GM23338 (cell line): ENCODE measurements at regions not wholly inside any gene's neighbourhood (a gene's known extent, or its start where the extent isn't known, plus 50 kb on each side); places are given as distances from the start of the nearest gene placed in this dataset.

Experiments
- EZH2 ChIP-seq: fragments of 200-600 bp; sonication (generic); IDR thresholded peaks from one replicate; pipeline ENCODE4 v1.8.0; 2017; ENCODE audit warnings: antibody characterized with exemption, mild to moderate bottlenecking, low read depth; ENCODE audit not compliant: unreplicated experiment
- EZH2phosphoT487 ChIP-seq: fragments of 200-600 bp; sonication (generic); IDR thresholded peaks from one replicate; pipeline ENCODE4 v1.8.1; 2018; ENCODE audit warnings: antibody characterized with exemption; ENCODE audit not compliant: unreplicated experiment
- POLR2AphosphoS5 ChIP-seq: IDR thresholded peaks from 2 replicates; pipeline ENCODE4 v1.6.1; 2016; ENCODE audit warnings: antibody characterized with exemption, low read depth
- TF ChIP-seq, protein P1 (sequence below), 2 experiments: fragments of 200-600 bp in 1 of 2; sonication (generic) in 1 of 2; conservative IDR thresholded peaks; 2 replicates each; pipeline versions ENCODE4 v1.5.1 to v1.6.1; 2016 to 2017; ENCODE audit warnings: antibody characterized with exemption in 2 of 2, low read depth in 2 of 2, mild to moderate bottlenecking in 2 of 2, moderate library complexity in 1 of 2

- TF ChIP-seq, protein P1, sequence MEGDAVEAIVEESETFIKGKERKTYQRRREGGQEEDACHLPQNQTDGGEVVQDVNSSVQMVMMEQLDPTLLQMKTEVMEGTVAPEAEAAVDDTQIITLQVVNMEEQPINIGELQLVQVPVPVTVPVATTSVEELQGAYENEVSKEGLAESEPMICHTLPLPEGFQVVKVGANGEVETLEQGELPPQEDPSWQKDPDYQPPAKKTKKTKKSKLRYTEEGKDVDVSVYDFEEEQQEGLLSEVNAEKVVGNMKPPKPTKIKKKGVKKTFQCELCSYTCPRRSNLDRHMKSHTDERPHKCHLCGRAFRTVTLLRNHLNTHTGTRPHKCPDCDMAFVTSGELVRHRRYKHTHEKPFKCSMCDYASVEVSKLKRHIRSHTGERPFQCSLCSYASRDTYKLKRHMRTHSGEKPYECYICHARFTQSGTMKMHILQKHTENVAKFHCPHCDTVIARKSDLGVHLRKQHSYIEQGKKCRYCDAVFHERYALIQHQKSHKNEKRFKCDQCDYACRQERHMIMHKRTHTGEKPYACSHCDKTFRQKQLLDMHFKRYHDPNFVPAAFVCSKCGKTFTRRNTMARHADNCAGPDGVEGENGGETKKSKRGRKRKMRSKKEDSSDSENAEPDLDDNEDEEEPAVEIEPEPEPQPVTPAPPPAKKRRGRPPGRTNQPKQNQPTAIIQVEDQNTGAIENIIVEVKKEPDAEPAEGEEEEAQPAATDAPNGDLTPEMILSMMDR (conservative IDR thresholded peaks at IDR 0.05; ENCODE audit: low read depth in 2 of 2) = no peak
- no peak for TF ChIP-seq EZH2
- TF ChIP-seq POLR2AphosphoS5 = no peak
- no peak for TF ChIP-seq EZH2phosphoT487
Observed at GRCh38 chrX:38993500-38993899, 192.2 kb downstream of the MID1IP1 start.
